ENCODE measurements at regions not wholly inside any gene's neighbourhood (a gene's known extent, or its start where the extent isn't known, plus 50 kb on each side); places are given as distances from the start of the nearest gene placed in this dataset.

- no peak for TF ChIP-seq ZNF574 (CRISPR knock-in tag; IDR thresholded peaks at IDR 0.05)
- TF ChIP-seq ZNF260 (CRISPR knock-in tag; IDR thresholded peaks at IDR 0.05; ENCODE audit: borderline replicate concordance, low read depth) = no peak
- TF ChIP-seq ZNF446 (CRISPR knock-in tag; IDR thresholded peaks at IDR 0.05) = no peak
- no peak for TF ChIP-seq ZUFSP (CRISPR knock-in tag; IDR thresholded peaks at IDR 0.05; ENCODE audit: borderline replicate concordance)
- TF ChIP-seq ZNF251 (CRISPR knock-in tag; IDR thresholded peaks at IDR 0.05) = no peak
- TF ChIP-seq PTBP1 (IDR thresholded peaks at IDR 0.05; ENCODE audit: low read depth, low read length, poor library complexity, severe bottlenecking) = no peak
- peak; percentile 84 for TF ChIP-seq RXRB (CRISPR knock-in tag; IDR thresholded peaks at IDR 0.05; ENCODE audit: borderline replicate concordance)
- TF ChIP-seq HNF4A (CRISPR knock-in tag; IDR thresholded peaks at IDR 0.05) = peak; percentile 67
- no peak for TF ChIP-seq SNAPC4 (CRISPR knock-in tag; IDR thresholded peaks at IDR 0.05)
- peak; percentile 36; the same call in 1 of the 2 replicates for TF ChIP-seq ZBTB26 (CRISPR knock-in tag; IDR thresholded peaks at IDR 0.05; ENCODE audit: borderline replicate concordance)
- no peak for TF ChIP-seq ATF2 (CRISPR knock-in tag; IDR thresholded peaks at IDR 0.05)
- TF ChIP-seq CAMTA2 (CRISPR knock-in tag; IDR thresholded peaks at IDR 0.05; ENCODE audit: borderline replicate concordance) = no peak
- TF ChIP-seq GPBP1L1 (CRISPR knock-in tag; IDR thresholded peaks at IDR 0.05) = no peak
- no peak for TF ChIP-seq TIGD3 (CRISPR knock-in tag; IDR thresholded peaks at IDR 0.05; ENCODE audit: borderline replicate concordance)
Measured at GRCh38 chr17:30588798-30589247, 111.6 kb downstream of the GOSR1 start (continued).
